NT2/D1 (cell line): ENCODE measurements at regions not wholly inside any gene's neighbourhood (a gene's known extent, or its start where the extent isn't known, plus 50 kb on each side); places are given as distances from the start of the nearest gene placed in this dataset.

Source experiments
- DNase-seq: peaks from one replicate; pipeline ENCODE4 v3.0.0-alpha.2; 2011; ENCODE audit warnings: low read depth, low spot score
- H3K27me3 ChIP-seq: 2 replicates; pipeline ENCODE4 v1.6.0; 2011; ENCODE audit warnings: mild to moderate bottlenecking; ENCODE audit not compliant: insufficient read length, insufficient read depth
- H3K36me3 ChIP-seq: 2 replicates; pipeline ENCODE4 v1.6.1; 2011; ENCODE audit warnings: mild to moderate bottlenecking, low read length, mixed read lengths; ENCODE audit not compliant: insufficient read depth, insufficient read length
- H3K4me1 ChIP-seq: 2 replicates; pipeline ENCODE4 v1.5.1; 2011; ENCODE audit not compliant: insufficient read depth, insufficient read length
- H3K4me3 ChIP-seq: 2 replicates; pipeline ENCODE4 v1.5.1; 2011; ENCODE audit warnings: low read depth; ENCODE audit not compliant: insufficient read length
- H3K9ac ChIP-seq: 2 replicates; pipeline ENCODE4 v1.6.0; 2011; ENCODE audit warnings: low read depth; ENCODE audit not compliant: insufficient read length
- H3K9me3 ChIP-seq: 2 replicates; pipeline ENCODE4 v1.5.1; 2011; ENCODE audit warnings: mild to moderate bottlenecking, low read length; ENCODE audit not compliant: insufficient read depth
- SUZ12 ChIP-seq: IDR thresholded peaks from 2 replicates; pipeline ENCODE4 v1.6.1; 2011; ENCODE audit not compliant: insufficient read length, insufficient read depth; ENCODE audit errors: extremely low read depth
- YY1 ChIP-seq: IDR thresholded peaks from 2 replicates; pipeline ENCODE4 v1.6.1; 2011; ENCODE audit not compliant: insufficient read length, insufficient read depth
- ZNF274 ChIP-seq: IDR thresholded peaks from 2 replicates; pipeline ENCODE4 v1.6.1; 2011; ENCODE audit warnings: mild to moderate bottlenecking, low read depth, low read length

DNA sequence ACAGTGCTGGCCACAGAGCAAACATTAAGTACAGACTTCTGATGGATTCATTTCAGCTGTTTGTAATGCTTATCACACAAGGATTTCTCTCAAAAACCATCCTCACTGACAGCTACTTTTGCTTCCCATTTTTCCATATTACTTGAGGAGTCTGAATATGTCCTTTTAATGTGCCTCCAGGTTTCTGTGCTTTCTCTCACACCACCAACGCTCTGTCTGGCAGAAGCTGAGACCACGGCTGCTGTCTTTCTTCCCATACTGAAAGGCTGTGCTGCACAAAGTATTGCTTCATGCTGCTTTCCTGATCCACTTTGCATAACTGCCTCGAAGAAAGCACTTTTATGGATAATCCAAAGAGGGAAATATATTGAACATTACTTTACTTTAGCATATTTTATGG, 312.1 kb upstream of the ZEB2 start:
- no peak overlapping the region for H3K4me3 ChIP-seq
- no peak for DNase-seq
- H3K36me3 ChIP-seq: no peaks in the 10 kb centered on the region
- H3K9me3 ChIP-seq: no peaks in the 10 kb centered on the region
- H3K4me1 ChIP-seq: no peaks in the 10 kb centered on the region
- no peak overlapping the region for H3K9ac ChIP-seq
- H3K27me3 ChIP-seq: no peaks in the 10 kb centered on the region
- TF ChIP-seq SUZ12: no peak

DNA sequence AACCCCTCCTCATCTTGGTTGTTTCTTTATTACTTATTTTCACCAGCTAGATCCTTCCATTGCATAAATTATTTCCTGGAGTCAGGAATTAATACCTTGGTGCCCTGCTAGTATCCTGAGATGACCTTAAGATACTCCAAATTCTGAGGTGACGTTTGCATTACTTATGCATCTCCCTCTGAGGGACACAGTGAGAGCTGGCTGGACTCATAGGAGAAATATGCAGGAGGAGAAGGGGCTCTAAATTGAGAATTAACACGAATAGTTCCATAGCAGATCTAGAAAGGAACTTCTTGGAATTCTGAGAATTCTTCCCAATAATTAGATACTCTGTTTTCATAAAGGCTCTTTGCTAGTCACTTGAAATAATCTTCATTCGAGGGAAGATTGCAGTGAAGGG, 310.6 kb upstream of the ZEB2 start:
- H3K36me3 ChIP-seq: no peaks in the 10 kb centered on the region
- no peaks in the 10 kb centered on the region for H3K27me3 ChIP-seq
- no peak for TF ChIP-seq SUZ12
- TF ChIP-seq YY1: no peak
- TF ChIP-seq ZNF274: no peak
- no peaks in the 10 kb centered on the region for H3K4me1 ChIP-seq
- H3K9me3 ChIP-seq: no peaks in the 10 kb centered on the region
- DNase-seq: no peak
- no peak overlapping the region for H3K4me3 ChIP-seq
- H3K9ac ChIP-seq: no peak overlapping the region

DNA sequence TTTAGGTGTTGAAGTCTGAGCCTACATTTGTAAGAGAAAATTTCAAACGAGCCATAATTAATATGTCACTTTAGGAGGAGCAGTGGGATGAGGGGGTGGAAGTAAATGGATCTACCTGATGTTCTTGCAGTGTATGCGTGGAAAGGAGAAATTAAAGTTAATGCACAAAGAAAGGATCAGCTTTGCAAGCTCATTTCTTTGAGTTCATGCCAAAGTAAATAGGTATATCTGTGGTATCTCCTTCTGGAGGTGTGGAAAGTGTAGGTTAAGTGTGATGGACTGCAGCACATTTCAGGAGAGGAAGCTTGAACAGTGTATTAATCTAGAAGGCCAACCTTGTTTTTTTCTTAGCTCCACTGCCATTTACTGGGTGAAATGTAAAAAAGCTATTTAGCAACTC, 307.5 kb upstream of the ZEB2 start:
- DNase-seq: no peak
- H3K9ac ChIP-seq: no peak overlapping the region
- H3K27me3 ChIP-seq: no peaks in the 10 kb centered on the region
- no peak for TF ChIP-seq YY1
- no peak for TF ChIP-seq ZNF274
- no peak for TF ChIP-seq SUZ12
- H3K4me1 ChIP-seq: no peaks in the 10 kb centered on the region
- no peaks in the 10 kb centered on the region for H3K9me3 ChIP-seq
- H3K36me3 ChIP-seq: no peaks in the 10 kb centered on the region
- no peak overlapping the region for H3K4me3 ChIP-seq

DNA sequence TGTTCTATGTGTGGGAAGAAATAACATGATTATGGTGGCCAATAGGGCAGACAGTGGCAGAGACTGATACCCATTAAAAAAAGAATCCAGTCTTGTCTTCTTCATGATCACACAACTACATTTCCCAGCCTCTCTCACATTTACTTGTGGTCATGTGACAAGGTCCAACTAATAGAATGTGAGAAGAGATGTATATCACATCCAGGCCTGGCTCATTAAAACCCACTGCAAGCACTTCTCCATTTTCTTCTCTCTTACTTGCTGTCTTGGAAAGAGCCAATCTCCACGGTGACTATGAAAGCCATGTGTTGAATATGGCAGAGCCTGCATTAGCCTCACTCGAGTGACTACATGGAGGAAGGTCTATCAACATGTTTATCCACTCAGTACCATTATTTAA, 306.2 kb upstream of the ZEB2 start:
- no peak for DNase-seq
- H3K36me3 ChIP-seq: no peaks in the 10 kb centered on the region
- no peak overlapping the region for H3K4me3 ChIP-seq

DNA sequence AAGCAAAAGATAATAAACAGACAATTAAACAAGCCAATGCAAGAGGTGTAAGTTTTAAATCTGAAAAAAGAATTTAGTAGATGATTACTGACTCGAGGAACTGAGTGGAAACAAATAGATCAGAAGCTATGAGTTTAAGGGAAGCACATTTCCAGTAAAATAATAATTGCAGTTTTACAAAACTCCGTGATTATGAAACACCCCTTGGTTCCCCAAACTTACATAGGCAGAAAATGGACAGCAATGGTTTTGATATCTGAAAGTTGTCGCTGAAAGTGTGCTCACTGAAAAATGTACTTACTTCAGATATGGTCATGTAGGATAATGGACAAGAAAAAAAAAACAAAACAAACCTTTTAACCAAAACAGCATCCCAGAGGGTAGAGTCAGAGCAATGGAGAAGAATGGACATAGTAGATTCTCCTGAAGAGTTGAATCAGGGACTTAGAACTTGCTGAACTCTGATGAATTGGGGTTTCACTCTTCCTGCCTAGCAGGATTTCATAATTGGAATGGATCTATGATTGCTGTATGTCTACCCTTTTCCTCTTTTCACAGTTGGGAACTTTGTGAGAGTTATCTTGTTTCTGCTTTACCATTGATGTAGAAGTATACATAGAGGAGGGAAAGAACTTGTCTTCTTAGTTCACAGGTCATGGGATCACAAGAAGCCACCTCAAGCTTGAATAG, 305.6 kb upstream of the ZEB2 start:
- H3K4me3 ChIP-seq: no peak overlapping the region
- H3K9me3 ChIP-seq: no peaks in the 10 kb centered on the region
- no peaks in the 10 kb centered on the region for H3K27me3 ChIP-seq
- TF ChIP-seq ZNF274: no peak
- TF ChIP-seq YY1: no peak
- TF ChIP-seq SUZ12: no peak
- no peak for DNase-seq
- H3K4me1 ChIP-seq: no peaks in the 10 kb centered on the region
- no peaks in the 10 kb centered on the region for H3K36me3 ChIP-seq
- no peak overlapping the region for H3K9ac ChIP-seq

More for the DNA sequence above, 306.2 kb upstream of the ZEB2 start:
- H3K27me3 ChIP-seq: no peaks in the 10 kb centered on the region
- no peak overlapping the region for H3K9ac ChIP-seq
- no peaks in the 10 kb centered on the region for H3K4me1 ChIP-seq
- no peak for TF ChIP-seq ZNF274
- TF ChIP-seq YY1: no peak
- no peak for TF ChIP-seq SUZ12
- no peaks in the 10 kb centered on the region for H3K9me3 ChIP-seq

DNA sequence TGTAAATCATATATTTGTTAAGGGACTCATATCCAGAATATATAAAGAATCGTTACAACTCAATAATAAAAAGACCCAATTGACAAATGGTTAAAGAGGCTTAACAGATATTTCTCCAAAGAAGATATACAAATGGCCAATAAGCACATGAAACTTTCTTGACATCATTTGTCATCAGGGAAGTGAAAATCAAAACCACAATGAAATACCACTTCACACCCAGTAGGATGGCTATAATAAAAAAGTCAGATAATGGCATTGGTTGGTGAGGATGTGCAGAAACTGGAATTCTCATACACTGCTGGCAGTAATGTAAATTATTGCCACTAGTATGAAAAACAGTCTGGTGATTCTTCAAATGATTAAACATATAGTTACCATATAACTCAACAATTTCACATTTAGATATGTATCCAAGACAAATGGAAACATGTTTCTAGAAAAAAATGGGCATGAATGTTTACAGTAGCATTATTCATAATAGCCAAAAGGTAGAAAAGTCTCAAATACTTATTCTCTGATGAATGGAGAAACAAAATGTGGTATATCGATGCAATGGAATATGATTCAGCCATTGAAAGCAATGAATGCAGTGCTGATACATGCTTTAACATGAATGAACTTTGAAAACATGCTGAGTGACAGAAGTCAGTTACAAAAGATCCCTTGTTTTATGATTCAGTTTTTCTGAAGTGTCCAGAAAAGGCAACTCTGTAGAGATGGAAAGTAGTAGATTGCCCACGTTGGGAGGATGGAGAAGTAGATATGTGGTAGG, 304.6 kb upstream of the ZEB2 start:
- Histone ChIP-seq H3K4me1 (no peaks in the 10 kb centered on the region), H3K9me3 (no peaks in the 10 kb centered on the region), H3K9ac (no peak overlapping the region), H3K27me3 (no peaks in the 10 kb centered on the region), H3K4me3 (no peak overlapping the region), H3K36me3 (no peaks in the 10 kb centered on the region)
- DNase-seq: no peak
- TF ChIP-seq SUZ12 (no peak), ZNF274 (no peak), YY1 (no peak)

DNA sequence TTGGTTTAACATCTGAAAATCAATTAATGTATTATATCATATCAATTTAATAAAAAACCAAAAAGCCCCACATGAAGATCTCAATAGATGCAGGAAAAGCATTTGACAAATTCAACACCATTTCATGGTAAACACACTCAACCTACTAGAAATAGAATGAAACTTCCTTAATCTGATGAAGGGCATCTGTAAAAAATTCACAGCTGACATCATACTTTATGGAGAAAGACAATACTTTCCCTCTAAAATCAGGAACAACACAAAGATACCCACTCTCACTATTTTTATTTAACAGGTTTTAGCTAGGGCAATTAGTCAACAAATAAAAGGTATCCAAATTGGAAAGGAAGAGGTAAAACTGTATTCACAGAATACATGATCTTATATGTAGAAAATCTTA, 303.0 kb upstream of the ZEB2 start:
- Histone ChIP-seq H3K4me1 (no peaks in the 10 kb centered on the region), H3K36me3 (no peaks in the 10 kb centered on the region)
- DNase-seq: no peak

More for the DNA sequence above, 303.0 kb upstream of the ZEB2 start:
- H3K27me3 ChIP-seq: no peaks in the 10 kb centered on the region
- H3K4me3 ChIP-seq: no peak overlapping the region
- TF ChIP-seq ZNF274: no peak
- H3K9ac ChIP-seq: no peak overlapping the region
- H3K9me3 ChIP-seq: no peaks in the 10 kb centered on the region
